Endothelial cell of hepatic sinusoid (primary cell): ENCODE measurements at regions not wholly inside any gene's neighbourhood (a gene's known extent, or its start where the extent isn't known, plus 50 kb on each side); places are given as distances from the start of the nearest gene placed in this dataset.

Experiments
- in situ Hi-C: cut with HindIII; loops from 2 replicates; pipeline ENCODE4 v1.10.0; 2017; ENCODE audit warnings: low sequenced_read_pairs

DNA sequence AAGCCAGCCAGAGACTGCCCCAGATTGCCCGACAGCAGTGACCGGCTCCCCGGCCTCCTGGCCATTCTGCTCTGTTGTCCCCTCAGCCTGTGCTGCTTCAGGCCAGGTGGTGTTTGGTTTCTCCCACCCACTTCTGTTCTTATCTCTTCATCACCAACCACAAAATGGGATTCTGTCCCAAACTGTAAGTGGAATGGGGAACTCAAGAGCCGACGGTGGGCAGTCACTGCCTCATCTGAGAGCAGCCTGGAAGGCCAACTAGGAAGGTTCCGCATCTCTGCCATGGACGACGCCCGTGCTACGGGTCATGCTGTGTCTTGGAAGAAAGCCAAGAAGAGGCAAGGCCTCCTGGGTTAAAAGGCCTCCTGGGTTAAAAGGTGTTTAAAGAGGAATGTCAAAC is 219.0 kb upstream of the PIK3R1 start:
- in situ Hi-C loops, result no loop called here

DNA sequence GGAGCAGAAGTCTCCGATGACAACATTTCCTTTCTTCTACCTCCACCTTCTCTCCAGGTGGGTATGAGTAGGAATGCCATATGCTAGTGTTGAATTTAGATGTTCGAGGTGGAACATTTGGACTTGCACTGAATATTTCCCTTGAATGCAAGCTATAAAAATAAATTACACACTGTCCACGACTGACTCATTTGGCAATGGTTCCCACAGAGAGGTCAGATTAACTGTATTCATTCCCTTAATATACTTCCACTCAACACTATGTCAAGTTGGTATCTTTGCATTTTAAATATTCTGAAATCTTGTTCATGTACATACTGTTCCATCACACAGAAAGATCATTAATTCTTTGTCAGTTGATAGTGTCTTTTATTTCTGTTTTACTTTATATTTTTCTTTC is 222.6 kb upstream of the PIK3R1 start:
- in situ Hi-C loops, result no loop called here

DNA sequence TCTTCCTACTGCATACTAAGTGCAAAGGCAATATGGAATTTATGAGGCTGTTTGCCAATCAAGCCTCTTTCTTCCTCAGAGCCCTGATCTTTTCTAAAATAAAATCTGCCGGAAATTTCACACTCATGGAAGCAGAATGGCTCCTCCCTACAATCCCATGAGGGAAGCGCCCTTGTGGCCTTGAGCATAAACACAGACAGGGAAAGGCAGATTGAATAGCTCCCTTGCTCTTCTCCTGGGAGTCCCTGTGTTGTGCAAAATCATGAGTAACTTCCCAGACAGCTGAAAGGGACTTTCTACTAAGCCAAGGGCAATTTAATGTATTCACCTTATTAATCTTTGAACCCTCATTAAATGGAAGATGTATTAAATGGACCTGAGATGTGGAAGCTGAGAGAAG is 226.1 kb upstream of the PIK3R1 start:
- in situ Hi-C loops, result loop anchor here (5.0 kb wide), 1 partner anchor 67 kb away; no protein-coding TSS in a partner anchor

DNA sequence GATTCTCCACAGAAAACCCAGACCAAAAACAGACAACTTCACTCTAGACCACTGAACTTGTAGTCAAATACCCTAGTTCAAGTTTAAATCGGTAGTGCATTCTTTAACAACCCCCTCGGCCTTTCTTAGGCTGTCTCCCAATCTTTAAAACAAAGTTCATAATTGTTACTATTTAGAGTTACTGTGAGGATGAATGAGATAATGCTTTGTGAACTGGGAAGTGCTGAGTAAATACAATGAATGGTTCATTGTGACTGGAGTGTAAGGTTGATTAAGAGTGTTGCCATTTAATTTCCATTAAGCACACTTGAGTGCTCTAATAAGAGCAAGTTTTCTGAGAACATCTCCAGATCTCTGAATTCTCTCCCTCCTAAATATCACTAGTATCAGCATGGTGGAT is 228.8 kb upstream of the PIK3R1 start:
- in situ Hi-C loops, result loop anchor here (5.0 kb wide), 1 partner anchor 64 kb away; no protein-coding TSS in a partner anchor

DNA sequence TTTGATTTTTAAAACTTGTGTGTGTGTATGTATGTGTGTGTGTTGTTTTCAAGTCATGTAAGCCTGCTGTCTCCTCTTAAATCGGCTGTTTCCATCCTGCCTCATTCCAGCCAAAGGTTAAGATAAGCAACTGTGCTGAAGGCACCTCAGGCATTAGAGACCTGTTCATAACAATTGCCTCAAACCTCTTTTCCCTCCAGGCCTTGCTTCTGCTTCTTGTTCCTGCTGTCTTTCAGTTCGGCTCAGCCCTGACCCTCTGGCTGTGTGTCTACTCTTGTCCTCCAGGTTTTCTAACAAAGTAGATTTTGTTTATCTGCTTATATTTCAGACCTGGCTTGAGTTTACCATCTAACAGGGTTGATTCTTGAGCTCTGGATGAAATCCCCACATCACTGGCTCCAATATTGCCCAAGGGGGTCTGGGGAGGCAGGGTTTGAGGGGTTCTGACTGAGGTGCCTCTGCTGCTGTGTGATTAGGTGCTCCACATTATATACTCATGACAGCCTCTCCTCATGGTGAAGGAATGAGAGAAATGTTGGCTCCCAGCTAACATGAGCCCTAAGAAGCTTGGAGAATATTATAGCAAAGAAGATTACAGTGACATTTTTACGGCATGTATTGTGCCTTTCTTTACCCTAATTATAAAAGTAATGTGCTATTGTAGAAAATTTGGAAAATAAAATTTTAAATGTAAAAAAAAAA is 229.7 kb upstream of the PIK3R1 start:
- in situ Hi-C loops, result loop anchor here (5.0 kb wide), 1 partner anchor 64 kb away; no protein-coding TSS in a partner anchor

DNA sequence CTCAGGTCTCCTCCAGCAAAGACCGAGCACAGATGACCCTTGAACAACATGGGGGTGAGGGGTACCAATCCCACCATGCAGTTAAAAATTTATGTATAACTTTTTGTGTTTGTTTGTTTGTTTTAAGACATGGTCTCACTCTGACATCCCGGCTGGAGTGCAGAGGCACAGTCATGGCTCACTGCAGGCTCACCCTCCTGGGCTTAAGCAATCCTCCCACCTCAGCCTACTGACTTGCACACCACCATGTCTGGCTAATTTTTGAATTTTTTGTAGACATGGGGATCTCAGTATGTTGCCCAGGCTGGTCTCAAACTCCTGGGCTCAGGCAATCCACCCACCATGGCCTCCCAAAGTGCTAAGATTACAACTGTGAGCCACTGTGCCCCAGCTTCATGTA is 231.0 kb upstream of the PIK3R1 start:
- in situ Hi-C loops, result loop anchor here (5.0 kb wide), 1 partner anchor 83 kb away; no protein-coding TSS in a partner anchor

DNA sequence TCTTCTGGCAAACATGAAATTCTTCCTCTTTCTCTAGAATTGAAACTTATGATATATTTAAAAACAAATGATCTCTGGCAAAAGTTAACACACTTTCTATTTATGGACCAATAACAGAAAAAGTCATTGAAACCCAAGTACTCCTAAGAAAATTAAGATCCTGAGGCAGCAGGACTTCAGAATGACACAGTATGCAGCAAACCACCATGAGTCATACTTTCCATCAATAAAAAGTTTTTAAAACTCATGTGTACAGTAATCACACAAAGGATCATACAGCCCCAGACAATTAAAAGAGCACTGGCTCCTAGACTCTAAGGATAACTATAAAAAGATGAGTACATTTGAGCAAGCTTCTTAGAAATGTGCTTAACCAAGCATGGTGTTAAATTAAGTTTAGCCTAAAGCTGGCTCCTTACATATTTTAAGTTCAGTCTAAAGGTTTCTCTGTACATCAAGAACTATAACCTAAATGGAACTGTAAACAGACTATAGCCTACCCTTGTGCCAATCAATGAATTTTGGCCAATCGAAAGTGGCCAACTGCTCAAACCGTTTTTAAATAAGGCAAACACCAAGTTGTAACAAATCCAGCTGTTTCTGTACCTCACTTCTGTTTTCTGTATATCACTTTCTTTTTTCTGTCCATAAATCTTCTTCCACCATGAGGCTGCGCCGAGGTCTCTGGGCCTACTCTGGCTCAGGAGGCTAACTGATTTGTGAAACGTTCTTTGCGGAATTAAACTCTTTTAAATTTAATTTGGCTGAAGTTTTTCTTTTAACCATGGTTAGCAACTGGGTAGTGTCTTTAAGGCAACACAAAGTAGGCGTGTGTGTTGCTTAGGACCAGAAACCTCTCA is 232.1 kb upstream of the PIK3R1 start:
- in situ Hi-C loops, result loop anchor here (5.0 kb wide), 1 partner anchor 84 kb away; no protein-coding TSS in a partner anchor

DNA sequence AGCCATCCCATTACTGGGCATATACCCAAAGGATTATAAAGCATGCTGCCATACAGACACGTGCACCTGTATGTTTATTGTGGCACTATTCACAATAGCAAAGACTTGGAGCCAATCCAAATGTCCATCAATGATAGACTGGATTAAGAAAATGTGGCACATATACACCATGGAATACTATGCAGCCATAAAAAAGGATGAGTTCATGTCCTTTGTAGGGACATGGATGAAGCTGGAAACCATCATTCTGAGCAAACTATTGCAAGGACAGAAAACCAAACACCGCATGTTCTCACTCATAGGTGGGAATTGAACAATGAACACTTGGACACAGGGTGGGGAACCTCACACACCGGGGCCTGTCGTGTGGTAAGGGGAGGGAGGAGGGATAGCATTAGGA is 233.4 kb upstream of the PIK3R1 start:
- in situ Hi-C loops, result loop anchor here (5.0 kb wide), 1 partner anchor 85 kb away; no protein-coding TSS in a partner anchor

DNA sequence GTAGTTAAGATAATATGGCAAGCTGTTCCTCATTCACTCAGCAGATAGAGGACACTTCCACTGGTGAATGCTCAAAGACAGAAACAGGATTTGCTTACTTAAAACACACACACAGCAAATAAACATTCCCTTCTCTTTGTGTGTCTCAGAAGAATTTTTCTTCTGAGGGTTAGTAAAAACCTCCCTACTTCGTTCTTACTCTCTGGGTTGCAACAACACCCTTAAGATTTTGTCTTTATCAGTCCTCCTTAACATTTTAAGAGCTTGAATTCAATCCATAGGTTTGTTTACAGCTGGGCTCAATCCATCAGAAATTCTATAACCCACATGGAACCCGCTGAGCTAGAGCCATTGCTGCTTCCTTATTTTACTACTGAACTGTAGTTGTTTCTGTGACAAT is 237.4 kb upstream of the PIK3R1 start:
- in situ Hi-C loops, result no loop called here

DNA sequence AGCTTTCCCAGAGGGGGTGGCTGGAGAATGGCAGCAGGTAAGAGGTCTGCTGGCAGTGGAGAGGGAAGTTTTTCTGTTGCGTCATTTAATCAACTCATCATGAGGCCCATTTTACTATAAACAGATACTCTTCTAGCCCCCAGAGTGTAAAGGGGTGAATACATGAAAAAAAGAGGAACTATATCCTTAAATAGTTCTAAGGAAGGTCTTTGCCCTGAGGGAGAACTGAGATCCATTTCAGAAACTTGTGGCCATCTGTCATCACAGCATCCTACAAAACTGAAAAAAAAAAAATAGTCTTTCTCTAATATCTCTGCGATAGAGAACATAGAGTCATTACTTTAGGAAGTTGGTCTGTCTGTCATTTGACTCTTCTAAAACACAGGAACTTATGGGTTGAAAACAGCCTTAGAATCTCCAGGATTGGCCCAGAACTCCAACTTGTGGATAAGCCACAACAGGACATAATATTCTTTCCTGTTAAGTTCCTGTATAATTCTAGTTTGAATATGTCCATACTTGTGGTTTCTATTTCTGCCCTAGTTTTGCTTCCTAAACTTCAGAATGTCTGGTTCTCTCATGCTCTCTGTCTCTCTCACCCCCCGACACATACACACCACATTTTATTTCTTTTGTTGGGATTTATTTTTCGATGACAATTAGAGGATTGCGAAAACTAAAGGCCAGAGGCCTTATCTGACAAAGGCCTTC is 238.5 kb upstream of the PIK3R1 start:
- in situ Hi-C loops, result no loop called here

DNA sequence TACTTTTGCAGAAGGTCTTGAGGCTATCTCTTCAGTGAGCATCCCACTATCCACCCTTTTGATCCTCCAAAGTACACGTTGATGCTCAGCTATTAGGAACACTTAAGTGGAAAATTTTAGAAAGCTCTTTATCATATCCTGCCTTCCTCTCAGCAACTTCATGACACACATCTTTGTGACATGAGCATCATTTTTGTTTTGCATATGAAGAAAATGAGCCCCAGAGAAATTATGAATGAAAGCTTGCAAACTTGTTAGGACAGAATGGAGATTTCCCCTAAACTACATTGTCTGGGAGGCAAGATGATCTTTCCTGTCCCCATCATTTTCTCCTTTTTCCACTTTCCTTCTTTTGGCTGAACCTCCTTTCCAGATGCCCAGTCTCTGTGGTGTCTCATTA is 239.4 kb upstream of the PIK3R1 start:
- in situ Hi-C loops, result no loop called here

DNA sequence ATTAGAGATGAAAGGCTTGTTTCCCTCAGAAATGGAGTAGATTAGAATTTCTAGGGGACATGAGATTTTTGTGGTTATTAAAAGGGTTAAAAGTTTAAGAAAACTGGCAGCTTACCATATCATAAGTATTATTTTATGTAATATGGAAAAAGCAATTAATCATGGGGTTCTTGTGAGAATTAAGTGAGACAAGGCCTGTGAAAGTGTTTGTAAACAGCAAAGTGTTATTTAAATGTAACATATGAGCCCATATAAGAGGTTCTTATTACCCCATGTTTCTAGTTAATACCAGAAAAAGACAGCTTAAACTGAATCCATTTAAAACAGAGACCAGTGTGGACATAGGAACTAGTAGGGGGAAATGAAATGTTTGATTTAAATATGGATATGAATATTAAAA is 241.1 kb upstream of the PIK3R1 start:
- in situ Hi-C loops, result no loop called here

DNA sequence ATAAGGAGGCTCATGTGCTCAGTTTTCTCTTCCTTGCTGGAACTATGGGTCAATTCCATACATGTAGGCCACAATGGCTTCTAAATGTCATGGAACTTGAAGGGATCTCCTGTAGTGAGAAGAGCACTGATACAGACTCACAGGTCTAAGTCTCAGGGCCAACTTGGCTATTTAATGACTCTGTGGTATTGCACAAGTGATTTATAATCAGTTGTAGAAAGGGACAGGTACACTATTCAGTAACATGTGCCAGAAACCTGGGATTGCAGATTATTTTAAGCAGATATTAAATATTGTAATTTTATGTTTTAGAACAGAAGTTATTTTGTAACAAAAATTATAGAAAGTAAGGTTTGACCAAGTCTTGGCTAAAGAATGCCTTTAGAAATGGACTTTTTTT is 241.5 kb upstream of the PIK3R1 start:
- in situ Hi-C loops, result no loop called here

DNA sequence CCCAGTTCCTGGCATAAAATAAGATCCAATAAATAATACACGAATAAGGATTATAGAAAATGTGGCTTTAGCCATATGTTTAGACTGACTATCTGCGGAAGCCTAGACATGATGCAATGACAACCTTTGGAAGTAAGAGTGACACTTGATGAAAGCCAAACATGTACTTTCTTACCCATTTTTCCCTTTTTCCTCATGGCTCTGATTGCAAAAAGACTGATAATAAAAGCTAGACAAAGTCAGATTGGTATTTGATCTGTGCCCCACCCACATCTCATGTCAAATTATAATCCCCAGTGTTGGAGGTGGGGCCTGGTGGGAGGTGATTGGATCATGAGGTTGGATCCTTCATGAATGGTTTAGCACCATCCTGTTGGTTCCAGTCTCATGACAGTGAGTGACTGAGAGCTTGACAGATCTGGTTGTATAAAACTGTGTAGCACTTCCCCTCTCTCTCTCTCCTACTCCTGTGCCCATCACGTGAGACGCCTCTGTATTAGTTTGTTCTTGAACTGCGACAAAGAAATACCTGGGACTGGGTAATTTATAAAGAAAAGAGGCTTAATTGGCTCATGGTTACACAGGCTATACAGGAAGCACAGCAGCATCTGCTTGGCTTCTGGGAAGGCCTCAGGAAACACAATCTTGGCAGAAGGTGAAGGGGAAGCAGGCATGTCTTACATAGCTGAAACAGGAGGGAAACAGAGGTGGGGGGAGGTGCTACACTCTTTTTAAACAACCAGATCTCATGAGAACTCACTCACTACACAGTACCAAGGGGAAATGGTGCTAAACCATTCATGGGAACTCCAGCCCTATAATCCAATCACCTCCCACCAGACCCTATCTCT is 243.4 kb upstream of the PIK3R1 start:
- in situ Hi-C loops, result no loop called here

DNA sequence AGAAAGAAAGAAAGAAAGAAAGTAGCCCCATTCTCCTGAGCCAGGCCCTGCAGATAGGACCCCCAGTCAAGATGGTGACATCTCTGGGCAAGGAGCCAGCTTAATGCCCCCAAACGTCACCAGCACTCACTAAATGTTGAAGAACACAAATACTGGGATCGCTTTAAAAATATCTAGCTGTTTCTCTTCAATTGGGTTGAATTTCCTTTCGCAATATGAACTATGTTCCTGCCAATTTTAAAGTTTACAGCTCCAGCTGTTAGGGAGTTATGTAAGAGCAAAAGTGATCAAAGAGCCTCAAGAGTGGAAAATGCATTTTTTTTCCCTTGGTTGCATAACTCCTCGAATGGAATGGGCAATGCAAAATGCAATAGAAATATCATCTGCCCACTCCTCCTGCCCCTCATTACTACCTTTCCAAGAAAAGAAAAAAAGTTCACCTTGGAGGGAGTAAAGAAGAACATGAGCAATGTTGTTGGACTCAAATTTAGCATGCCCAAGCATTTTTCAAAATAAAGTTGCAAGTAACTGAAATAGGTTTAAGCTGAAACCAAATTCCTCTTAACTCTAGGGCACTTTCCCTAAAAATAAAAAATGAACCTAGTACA is 244.2 kb upstream of the PIK3R1 start:
- in situ Hi-C loops, result no loop called here

DNA sequence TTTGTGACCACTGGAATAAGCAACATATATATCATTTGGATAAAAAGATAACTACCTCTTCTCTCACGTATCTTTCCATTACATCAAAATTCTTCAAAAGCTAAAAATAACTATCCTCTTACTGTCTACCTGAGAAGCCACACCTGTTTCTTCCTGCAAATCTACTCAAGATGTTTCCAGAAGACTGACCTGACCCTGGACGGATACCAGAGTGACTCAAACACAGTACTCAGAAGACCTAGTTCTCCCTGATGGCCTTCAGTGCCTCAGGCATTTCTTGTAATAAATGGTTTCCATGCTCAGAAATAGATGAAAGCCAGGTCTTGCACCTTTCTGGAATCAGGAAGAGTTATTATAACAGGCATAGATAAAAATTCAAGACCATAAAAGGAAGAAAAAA is 245.9 kb upstream of the PIK3R1 start:
- in situ Hi-C loops, result no loop called here

DNA sequence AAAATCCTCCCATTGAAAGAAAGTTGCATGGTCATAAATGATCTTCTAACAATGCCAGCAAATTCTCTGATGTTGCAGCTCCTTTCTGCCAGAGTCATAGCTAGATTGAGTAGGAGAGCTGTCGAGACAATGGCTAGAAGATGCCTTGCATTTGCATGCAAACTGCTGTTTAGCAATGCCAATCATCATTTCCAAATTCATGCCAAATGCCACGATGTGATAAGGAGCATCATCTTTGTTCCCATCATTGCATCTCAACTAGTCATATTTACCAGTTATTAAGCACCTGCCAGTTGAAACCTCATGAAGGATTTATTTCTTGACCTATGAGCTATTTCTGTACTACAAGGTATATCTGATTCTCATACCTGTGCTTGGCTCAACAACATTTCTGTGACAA is 246.4 kb upstream of the PIK3R1 start:
- in situ Hi-C loops, result no loop called here

DNA sequence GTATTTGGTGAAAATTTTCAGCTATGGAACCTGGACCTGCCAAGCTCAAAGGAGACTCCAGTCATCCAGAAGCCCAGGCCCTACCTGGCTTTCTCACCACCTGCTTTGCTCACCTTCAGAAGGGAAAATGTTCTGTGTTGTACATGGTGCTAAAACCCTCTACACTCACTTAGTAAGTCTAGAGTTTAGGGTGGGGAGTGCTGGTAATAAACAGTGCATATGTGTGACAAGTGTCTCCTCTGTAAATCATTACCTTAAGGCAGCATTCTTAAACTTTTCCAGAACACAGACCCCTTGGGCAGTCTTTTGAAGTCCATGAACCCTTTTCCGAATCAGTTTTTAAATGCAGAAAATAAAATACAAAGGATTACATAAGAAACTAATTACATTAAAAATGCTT is 248.8 kb upstream of the PIK3R1 start:
- in situ Hi-C loops, result no loop called here

DNA sequence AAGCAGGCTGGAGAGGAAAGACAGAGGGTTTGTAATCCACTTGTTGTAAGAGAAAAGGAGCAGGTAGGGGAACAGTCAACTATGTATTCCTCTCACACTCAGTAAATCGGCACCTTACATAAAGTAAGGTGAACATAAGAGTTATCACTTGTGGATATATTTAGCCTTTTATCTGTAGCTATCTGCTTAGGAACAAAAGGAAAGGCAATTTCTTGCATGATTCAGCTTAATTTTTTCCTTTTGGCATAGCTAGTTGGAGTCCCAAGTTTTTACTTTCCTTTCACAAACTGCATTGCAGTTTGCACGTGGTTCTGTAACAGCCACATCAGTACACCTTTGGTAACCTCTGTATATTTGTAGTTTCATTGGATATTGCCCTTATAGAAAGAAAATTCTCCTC is 250.9 kb upstream of the PIK3R1 start:
- in situ Hi-C loops, result no loop called here
